HAP-1 (cell line): ENCODE measurements at regions not wholly inside any gene's neighbourhood (a gene's known extent, or its start where the extent isn't known, plus 50 kb on each side); places are given as distances from the start of the nearest gene placed in this dataset.

Source experiments
- DNase-seq, 2 experiments: peaks; one replicate each; pipeline ENCODE4 v3.0.0-alpha.2; 2016 to 2020; ENCODE audit warnings: low spot score in 2 of 2
- H3K27me3 ChIP-seq: fragments of 250-450 bp; sonication (Bioruptor Pico); 2 replicates; pipeline ENCODE4 v1.5.1; 2020; ENCODE audit warnings: low read depth, mild to moderate bottlenecking, moderate library complexity
- H3K36me3 ChIP-seq: fragments of 250-450 bp; sonication (Bioruptor Pico); replicated peaks from 2 replicates; pipeline ENCODE4 v1.5.1; 2020; ENCODE audit warnings: mild to moderate bottlenecking
- H3K4me1 ChIP-seq: fragments of 250-450 bp; sonication (Bioruptor Pico); 2 replicates; pipeline ENCODE4 v1.5.1; 2020; ENCODE audit warnings: mild to moderate bottlenecking
- H3K4me3 ChIP-seq: fragments of 250-450 bp; sonication (Bioruptor Pico); 2 replicates; pipeline ENCODE4 v1.5.1; 2020; ENCODE audit warnings: mild to moderate bottlenecking, moderate library complexity
- H3K9me3 ChIP-seq: fragments of 250-450 bp; sonication (Bioruptor Pico); 2 replicates; pipeline ENCODE4 v1.5.1; 2020; ENCODE audit warnings: mild to moderate bottlenecking, moderate library complexity
- in situ Hi-C: fragments of 300-500 bp; cut with MboI; formaldehyde crosslinking; loops from 3 replicates; pipeline ENCODE4 v1.14.3; 2020; ENCODE audit warnings: low sequenced_read_pairs, inconsistent platforms, mixed read lengths

DNA sequence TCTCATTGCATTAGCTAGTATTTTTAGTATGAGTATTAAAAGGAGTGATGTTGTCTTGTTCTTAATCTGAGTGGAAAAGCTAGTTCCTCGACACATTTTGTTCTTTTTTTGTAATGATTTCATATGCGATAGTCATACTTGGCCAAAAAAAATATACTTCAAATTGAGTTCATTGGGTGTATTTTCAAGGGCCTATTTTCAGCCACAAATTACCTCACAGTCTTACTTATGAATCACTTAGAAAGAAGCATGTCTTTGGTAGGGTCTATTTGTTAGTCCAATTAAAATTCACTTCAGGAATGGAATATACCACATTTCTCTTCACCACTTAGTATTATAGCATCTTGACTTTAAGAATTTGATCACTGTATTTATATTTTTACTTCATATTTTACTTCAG lies 337.2 kb downstream of the CDH11 start:
- DNase-seq = no peak
- in situ Hi-C loops = no loop called here
- H3K9me3 ChIP-seq = no peaks in the 10 kb centered on the region
- H3K4me1 ChIP-seq = no peaks in the 10 kb centered on the region
- H3K36me3 ChIP-seq = no peaks in the 10 kb centered on the region
- H3K27me3 ChIP-seq = no peaks in the 10 kb centered on the region
- no peak overlapping the region for H3K4me3 ChIP-seq

DNA sequence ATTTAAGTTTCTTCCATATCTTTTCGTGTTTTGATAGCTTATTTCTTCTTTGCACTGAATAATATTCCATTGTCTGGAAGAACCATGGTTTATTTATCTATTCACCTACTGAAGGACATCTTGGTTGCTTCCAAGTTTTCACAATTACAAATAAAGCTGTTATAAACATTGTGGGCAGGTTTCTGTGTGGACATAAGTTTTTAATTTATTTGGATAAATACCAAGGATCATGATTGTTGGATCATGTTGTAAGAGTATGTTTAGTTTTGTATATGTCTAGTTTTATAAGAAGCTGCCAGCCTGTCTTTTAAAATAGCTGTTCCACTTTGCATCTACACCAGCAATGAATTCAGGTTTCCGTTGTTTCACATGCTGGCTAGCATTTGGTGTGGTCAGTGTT lies 339.4 kb downstream of the CDH11 start:
- no peaks in the 10 kb centered on the region for H3K4me1 ChIP-seq
- H3K4me3 ChIP-seq = no peak overlapping the region
- in situ Hi-C loops = no loop called here
- no peaks in the 10 kb centered on the region for H3K9me3 ChIP-seq
- no peaks in the 10 kb centered on the region for H3K36me3 ChIP-seq
- H3K27me3 ChIP-seq = no peaks in the 10 kb centered on the region
- DNase-seq = no peak

DNA sequence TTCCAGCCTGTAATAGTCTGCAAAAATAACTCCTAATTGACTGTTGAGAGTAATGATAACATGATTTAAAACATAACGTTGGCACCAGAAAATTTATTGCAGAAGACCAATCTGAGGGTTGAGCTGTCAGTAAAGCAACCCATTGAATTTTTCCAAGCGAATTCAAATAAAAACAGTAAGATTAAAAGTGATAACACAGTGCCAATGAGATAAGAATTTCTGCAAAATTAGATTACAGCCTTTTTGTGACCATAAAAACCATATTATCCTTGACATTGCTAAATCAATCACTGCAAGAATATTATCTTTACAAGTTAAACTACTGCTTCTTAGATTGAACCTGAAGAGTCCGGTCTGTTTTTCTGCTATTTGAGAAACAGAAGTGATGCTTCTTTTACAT lies 341.4 kb downstream of the CDH11 start:
- H3K4me1 ChIP-seq = no peaks in the 10 kb centered on the region
- H3K36me3 ChIP-seq = no peaks in the 10 kb centered on the region
- H3K27me3 ChIP-seq = no peaks in the 10 kb centered on the region
- no peak overlapping the region for H3K4me3 ChIP-seq
- no peaks in the 10 kb centered on the region for H3K9me3 ChIP-seq
- DNase-seq = no peak
- in situ Hi-C loops = no loop called here

DNA sequence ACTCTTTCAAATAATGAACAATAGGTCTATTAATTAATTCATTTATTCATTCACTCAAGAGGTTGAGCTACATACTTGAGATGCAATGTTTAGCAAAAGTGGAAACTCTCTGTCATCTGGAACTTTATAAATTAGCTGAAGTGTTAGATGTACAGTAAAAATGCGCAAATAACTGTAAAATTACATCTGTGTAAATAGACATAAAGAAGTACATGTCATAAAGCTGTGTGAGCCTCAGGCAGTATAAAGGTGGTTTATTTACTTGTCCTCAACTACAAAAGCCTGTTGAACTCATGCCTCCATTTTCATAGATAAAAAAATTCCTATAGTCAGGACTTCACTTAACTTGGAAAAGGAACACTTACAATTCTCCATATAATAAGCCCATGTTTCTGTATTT lies 343.1 kb downstream of the CDH11 start:
- no peaks in the 10 kb centered on the region for H3K36me3 ChIP-seq
- H3K4me3 ChIP-seq = no peak overlapping the region
- DNase-seq = no peak
- in situ Hi-C loops = no loop called here
- H3K27me3 ChIP-seq = no peaks in the 10 kb centered on the region
- H3K4me1 ChIP-seq = no peaks in the 10 kb centered on the region
- no peaks in the 10 kb centered on the region for H3K9me3 ChIP-seq

DNA sequence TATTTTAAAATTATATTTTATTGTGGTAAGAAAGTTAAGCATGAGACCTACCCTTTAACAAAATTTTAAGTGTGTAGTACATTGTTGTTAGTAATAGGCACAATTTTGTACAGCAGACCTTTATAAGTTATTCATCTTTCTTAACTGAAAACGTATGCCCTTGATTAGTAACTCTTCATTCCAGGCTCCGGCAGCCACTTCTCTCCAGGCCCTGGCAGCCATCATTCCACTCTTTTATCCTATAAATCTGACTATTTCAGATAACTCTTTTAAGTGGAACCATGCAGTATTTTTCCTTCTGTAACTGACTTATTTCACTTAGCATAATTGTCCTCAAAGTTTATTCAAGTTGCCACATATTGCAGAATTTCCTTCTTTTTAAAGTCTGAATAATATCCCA lies 348.2 kb downstream of the CDH11 start:
- no peak overlapping the region for H3K4me3 ChIP-seq
- H3K36me3 ChIP-seq = no peaks in the 10 kb centered on the region
- no peak for DNase-seq
- in situ Hi-C loops = no loop called here
- no peaks in the 10 kb centered on the region for H3K4me1 ChIP-seq
- no peaks in the 10 kb centered on the region for H3K27me3 ChIP-seq
- H3K9me3 ChIP-seq = no peaks in the 10 kb centered on the region

DNA sequence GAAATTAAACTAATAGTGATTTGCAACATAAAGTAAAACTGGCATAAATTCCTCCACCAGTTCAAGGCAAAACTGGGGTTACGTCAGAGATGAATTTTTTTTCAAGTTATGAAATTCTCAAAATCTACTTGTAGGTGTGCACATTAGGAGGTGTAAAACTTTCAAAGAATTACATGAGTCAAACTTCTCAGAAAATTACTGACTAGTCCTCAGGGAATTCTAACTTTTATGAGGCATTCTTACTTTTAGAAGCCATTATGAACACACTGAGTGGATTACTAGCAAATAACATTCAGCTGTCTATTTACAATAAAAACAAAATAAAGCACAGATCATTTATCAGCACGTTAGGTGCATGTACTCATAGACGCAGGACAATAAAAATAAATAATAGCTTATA lies 348.7 kb downstream of the CDH11 start:
- Histone ChIP-seq H3K27me3 (no peaks in the 10 kb centered on the region), H3K9me3 (no peaks in the 10 kb centered on the region), H3K4me1 (no peaks in the 10 kb centered on the region), H3K4me3 (no peak overlapping the region), H3K36me3 (no peaks in the 10 kb centered on the region)
- no peak for DNase-seq
- in situ Hi-C loops = no loop called here

DNA sequence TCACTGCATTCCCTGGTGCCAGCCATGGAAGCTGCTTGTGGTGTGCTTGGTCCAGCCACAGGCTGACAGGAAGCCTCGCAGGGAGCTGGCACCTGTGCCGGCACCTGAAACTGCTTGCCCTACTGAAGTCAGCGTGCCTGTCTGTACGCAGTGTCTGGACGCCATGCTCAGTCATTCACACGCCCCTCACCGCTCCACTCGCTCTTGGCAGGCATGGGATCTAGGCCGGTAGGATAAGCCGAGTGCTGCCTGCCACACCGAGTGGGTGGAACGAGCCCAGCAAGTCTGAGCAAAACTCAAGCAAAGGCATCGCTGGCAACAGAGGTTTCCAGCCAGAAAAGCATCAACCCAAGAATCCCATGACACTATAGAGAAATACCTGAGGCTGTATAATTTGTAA lies 350.6 kb downstream of the CDH11 start:
- no peaks in the 10 kb centered on the region for H3K36me3 ChIP-seq
- no peaks in the 10 kb centered on the region; the same call in 1 of the 2 replicates for H3K9me3 ChIP-seq
- DNase-seq = no peak
- no peaks in the 10 kb centered on the region for H3K27me3 ChIP-seq
- no peaks in the 10 kb centered on the region for H3K4me1 ChIP-seq
- H3K4me3 ChIP-seq = no peak overlapping the region
- in situ Hi-C loops = no loop called here

DNA sequence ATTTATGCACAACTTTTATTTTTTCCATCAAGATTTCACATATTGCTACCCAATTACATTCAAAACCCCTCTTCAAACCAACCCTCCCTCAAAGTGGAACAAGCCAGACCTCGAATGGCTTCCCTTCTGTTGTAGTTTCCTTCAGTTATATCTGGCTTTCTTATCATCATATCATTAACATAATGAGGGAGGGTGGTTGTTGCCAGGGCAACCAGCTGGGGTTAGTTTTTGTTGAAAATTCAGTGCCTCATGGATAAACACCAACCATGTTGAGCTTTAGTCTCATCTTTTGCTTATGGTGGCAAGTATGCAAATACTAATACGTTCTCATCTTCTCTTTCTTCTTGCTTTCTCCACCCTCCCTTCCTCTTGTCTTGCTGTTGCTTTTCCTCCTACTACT lies 359.7 kb downstream of the CDH11 start:
- in situ Hi-C loops = no loop called here
- Histone ChIP-seq H3K36me3 (no peaks in the 10 kb centered on the region), H3K9me3 (no peaks in the 10 kb centered on the region; the same call in 1 of the 2 replicates), H3K4me1 (no peaks in the 10 kb centered on the region), H3K27me3 (no peaks in the 10 kb centered on the region), H3K4me3 (no peak overlapping the region)
- no peak for DNase-seq

DNA sequence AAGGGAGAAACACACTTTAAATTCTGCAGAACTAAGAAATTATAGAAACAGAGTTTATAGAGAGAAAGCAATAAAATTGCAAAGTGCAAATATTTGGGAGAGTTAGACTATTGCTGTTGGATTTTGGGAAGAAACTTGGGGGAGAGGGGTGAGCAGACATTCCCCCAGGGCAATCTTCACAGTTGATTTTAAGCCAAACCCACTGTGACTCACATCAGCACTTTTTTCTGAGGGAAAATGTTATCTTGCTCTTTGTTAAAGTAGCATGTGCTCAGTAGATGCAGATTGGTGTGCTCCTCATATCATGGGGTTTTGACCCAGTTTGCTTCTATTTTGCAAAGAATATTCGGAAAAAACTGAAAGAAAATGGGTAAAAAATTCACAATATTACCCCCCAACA lies 367.6 kb downstream of the CDH11 start:
- Histone ChIP-seq H3K27me3 (no peaks in the 10 kb centered on the region), H3K4me3 (no peak overlapping the region), H3K4me1 (no peaks in the 10 kb centered on the region), H3K9me3 (no peaks in the 10 kb centered on the region), H3K36me3 (no peaks in the 10 kb centered on the region)
- no peak for DNase-seq
- in situ Hi-C loops = no loop called here

DNA sequence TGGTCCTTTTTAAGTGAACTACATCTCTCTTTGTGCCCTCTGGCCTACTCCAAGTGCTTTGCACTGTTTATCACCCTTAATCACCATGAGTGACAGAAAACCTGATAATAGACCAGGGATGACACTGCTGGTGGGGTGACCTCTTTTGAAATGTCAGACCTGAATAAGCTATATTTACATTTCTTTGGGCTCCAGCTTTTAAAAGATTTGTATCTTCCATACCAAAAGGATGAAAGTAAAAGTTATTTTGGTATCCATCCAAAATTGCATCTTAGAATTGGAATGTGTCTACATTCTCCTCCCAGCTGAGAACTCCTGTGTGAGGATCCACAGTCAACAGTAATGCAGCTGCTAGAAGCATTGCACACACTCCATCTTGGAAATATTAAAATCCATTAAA lies 370.0 kb downstream of the CDH11 start:
- Histone ChIP-seq H3K9me3 (no peaks in the 10 kb centered on the region), H3K4me3 (no peak overlapping the region), H3K36me3 (no peaks in the 10 kb centered on the region), H3K4me1 (no peaks in the 10 kb centered on the region), H3K27me3 (no peaks in the 10 kb centered on the region)
- in situ Hi-C loops = no loop called here
- no peak for DNase-seq

DNA sequence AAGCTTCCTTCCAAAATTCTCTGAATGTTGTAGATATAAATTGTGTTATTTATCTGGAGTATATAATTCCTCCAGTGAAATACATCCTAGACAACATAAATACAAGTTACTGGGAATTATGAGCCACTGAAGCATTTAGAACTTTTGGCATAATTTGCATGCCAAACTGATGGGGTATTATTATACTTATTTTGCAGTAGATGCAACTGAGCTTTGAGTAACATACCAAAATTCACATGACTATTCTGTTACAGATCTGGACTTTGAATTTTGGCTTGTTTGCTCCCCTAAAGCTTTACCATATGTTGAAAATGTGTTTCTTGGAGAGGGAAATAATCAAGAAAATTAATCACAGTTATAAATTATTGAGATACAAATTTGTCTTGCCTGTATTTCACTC lies 372.5 kb downstream of the CDH11 start:
- Histone ChIP-seq H3K4me3 (no peak overlapping the region), H3K4me1 (no peaks in the 10 kb centered on the region), H3K9me3 (no peaks in the 10 kb centered on the region; the same call in 1 of the 2 replicates), H3K36me3 (no peaks in the 10 kb centered on the region), H3K27me3 (no peaks in the 10 kb centered on the region)
- no peak for DNase-seq
- in situ Hi-C loops = no loop called here

DNA sequence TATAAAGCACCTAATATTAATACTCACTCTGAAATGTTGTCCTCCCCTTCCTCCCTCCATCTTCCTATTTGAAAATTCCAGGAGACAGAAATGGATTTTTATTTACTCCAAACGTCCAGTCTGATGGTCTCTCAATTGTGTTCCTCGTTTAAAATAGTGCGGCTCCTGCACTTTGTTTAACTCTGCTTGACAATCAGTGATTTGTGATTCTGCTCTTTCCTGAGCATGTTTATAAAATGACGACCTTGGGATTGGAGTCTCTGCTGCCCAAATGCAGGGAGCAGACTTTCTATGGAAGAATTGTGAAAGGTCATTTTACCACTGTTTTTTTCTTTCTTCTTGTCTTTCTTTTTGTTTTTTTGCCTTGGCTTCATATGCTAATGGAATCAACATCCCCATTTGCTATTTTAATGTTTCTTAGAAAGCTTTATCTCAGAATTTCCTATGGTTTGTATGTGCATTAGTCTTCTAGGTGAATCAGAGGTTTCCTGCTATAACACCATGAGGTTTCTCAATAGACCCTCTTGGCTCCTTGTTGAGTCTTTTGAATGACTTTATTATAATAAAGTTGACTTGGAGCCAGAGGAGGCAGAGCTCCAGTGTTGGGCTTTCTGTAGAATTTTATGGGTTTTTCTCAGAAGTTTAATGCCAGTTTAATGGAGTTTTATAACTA lies 376.5 kb downstream of the CDH11 start:
- H3K27me3 ChIP-seq = no peaks in the 10 kb centered on the region
- H3K9me3 ChIP-seq = no peaks in the 10 kb centered on the region; the same call in 1 of the 2 replicates
- H3K4me3 ChIP-seq = no peak overlapping the region
- in situ Hi-C loops = no loop called here
- no peaks in the 10 kb centered on the region for H3K4me1 ChIP-seq
- H3K36me3 ChIP-seq = no peaks in the 10 kb centered on the region
- DNase-seq = no peak

DNA sequence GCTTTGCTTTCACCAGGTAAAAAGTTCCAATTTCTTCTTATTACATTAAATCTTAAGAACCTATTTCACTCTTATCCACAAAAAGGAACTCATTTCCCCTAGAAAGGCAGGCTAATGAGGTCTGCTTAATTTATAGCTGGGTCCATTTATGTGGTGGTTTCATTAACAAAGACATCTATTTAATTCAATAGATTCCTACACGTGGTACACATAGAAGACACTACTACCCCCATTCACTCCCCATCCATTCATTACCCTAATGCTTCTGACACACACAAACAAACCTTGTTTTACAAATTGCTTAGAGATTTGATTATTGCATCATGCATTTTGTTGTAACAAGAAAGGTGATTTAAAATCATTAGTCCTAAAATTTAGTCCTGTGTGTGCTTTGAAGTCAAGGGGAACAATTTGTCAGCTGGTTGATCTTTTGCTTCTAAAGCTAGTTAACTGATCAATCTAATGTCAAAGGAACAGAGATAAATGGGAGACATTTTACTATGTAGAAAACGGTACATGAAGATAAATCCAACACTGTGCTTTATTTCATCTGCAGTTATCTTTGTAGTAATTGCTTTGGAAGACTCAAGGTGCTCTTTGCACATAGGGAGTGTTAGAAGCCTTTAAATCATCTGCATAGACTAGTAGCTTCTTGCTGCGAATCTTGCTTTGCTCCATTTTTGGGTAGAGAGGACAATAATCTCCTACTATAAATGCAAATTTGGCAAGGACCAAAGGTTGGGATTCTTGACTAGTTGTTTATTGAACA lies 379.2 kb downstream of the CDH11 start:
- Histone ChIP-seq H3K27me3 (no peaks in the 10 kb centered on the region), H3K36me3 (no peaks in the 10 kb centered on the region), H3K4me1 (no peaks in the 10 kb centered on the region), H3K9me3 (no peaks in the 10 kb centered on the region; the same call in 1 of the 2 replicates), H3K4me3 (no peak overlapping the region)
- no peak for DNase-seq
- in situ Hi-C loops = no loop called here

DNA sequence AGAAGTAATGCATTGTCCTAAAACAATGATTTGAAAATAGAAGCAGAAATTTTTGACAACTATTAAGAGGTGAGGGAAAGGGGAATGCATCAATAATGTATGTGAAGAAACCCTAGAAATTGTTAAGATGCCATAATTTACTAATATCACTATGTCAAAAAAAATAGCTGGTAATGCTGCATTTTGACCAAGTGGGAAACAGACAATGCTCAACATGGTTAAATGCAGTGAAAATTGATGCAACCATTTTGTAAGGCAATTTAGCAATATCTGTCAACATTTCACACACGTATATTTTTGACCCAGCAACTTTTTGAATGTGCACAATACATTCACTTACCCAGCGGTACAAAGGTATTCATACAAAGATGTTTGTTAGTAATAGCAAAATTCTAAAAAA lies 381.6 kb downstream of the CDH11 start:
- in situ Hi-C loops = no loop called here
- Histone ChIP-seq H3K9me3 (no peaks in the 10 kb centered on the region), H3K27me3 (no peaks in the 10 kb centered on the region), H3K4me3 (no peak overlapping the region), H3K4me1 (no peaks in the 10 kb centered on the region), H3K36me3 (no peaks in the 10 kb centered on the region)
- no peak for DNase-seq
